ENCODE measurements at regions not wholly inside any gene's neighbourhood (a gene's known extent, or its start where the extent isn't known, plus 50 kb on each side); places are given as distances from the start of the nearest gene placed in this dataset.

DNA sequence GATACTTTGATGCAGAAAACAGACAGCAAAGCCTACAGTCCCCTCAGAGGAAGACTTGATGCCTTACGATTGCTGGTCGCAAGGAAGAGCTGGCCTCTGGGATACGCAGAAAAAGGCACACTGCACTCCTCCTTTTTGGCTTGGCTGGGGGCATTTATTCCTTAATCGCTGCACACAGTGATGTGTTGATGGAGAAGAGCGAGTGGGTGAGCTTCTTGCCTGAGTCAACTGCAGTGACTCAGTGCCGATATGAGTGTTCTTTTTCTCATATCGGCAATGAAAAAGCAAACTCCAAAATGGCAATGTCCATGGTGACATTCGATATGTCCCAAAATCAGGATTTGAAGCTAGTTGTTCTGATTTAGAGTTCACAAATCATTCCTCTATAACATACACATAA is 794.8 kb downstream of the HACE1 start:
- H3K27me3 ChIP-seq (ENCODE audit: control insufficient read depth in 4 of 4, insufficient read depth in 4 of 4, low read length in 3 of 4): no peaks in the 10 kb centered on the region
- H3K4me3 ChIP-seq (ENCODE audit: low read depth in 1 of 3, low read length in 3 of 3): no peak overlapping the region
- H3K36me3 ChIP-seq (ENCODE audit: control insufficient read depth in 4 of 4, insufficient read depth in 3 of 4, low read depth in 1 of 4, low read length in 3 of 4): no peaks in the 10 kb centered on the region
- WGBS: 79% methylated on average over 8 of the region's 8 CpGs
- H3K9ac ChIP-seq (ENCODE audit: low read depth in 1 of 2, low read length in 2 of 2): no peak overlapping the region
- no peak overlapping the region for H3K27ac ChIP-seq (ENCODE audit: low read depth in 1 of 2, low read length in 2 of 2)
- no peaks in the 10 kb centered on the region for H3K9me3 ChIP-seq (ENCODE audit: control insufficient read depth in 4 of 4, low read length in 3 of 4)
- no peak for DNase-seq (ENCODE audit: low spot score)
- H3K4me1 ChIP-seq (ENCODE audit: control insufficient read depth in 4 of 4, insufficient read depth in 4 of 4, low read length in 3 of 4): no peaks in the 10 kb centered on the region
- TF ChIP-seq ATF3 (IDR thresholded peaks at IDR 0.05) (no peak), RAD21 (IDR thresholded peaks at IDR 0.05) (no peak), FOXA1 (IDR thresholded peaks at IDR 0.05) (no peak), EGR1 (IDR thresholded peaks at IDR 0.05; ENCODE audit: low read depth in 2 of 2) (no peak), FOXA2 (IDR thresholded peaks at IDR 0.05) (no peak), ZBTB33 (IDR thresholded peaks at IDR 0.05) (no peak), RXRA (IDR thresholded peaks at IDR 0.05) (no peak), SP1 (IDR thresholded peaks at IDR 0.05) (no peak), GABPA (IDR thresholded peaks at IDR 0.05 in 1 of 2, conservative IDR thresholded peaks at IDR 0.05 in 1 of 2) (no peak), REST (IDR thresholded peaks at IDR 0.05) (no peak), TAF1 (conservative IDR thresholded peaks at IDR 0.05) (no peak), NR2F2 (IDR thresholded peaks at IDR 0.05) (no peak), HNF4G (IDR thresholded peaks at IDR 0.05) (no peak), JUND (IDR thresholded peaks at IDR 0.05) (no peak), HNF4A (conservative IDR thresholded peaks at IDR 0.05) (no peak), YY1 (IDR thresholded peaks at IDR 0.05) (no peak)
- TF ChIP-seq, protein P1, sequence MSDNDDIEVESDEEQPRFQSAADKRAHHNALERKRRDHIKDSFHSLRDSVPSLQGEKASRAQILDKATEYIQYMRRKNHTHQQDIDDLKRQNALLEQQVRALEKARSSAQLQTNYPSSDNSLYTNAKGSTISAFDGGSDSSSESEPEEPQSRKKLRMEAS (IDR thresholded peaks at IDR 0.05): no peak
- TF ChIP-seq, protein P2, sequence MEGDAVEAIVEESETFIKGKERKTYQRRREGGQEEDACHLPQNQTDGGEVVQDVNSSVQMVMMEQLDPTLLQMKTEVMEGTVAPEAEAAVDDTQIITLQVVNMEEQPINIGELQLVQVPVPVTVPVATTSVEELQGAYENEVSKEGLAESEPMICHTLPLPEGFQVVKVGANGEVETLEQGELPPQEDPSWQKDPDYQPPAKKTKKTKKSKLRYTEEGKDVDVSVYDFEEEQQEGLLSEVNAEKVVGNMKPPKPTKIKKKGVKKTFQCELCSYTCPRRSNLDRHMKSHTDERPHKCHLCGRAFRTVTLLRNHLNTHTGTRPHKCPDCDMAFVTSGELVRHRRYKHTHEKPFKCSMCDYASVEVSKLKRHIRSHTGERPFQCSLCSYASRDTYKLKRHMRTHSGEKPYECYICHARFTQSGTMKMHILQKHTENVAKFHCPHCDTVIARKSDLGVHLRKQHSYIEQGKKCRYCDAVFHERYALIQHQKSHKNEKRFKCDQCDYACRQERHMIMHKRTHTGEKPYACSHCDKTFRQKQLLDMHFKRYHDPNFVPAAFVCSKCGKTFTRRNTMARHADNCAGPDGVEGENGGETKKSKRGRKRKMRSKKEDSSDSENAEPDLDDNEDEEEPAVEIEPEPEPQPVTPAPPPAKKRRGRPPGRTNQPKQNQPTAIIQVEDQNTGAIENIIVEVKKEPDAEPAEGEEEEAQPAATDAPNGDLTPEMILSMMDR (IDR thresholded peaks at IDR 0.05; ENCODE audit: low read depth, low read length, missing input control): no peak

All from liver (tissue), 8 donors.